Endothelial cell of umbilical vein (primary cell): ENCODE measurements at regions not wholly inside any gene's neighbourhood (a gene's known extent, or its start where the extent isn't known, plus 50 kb on each side); places are given as distances from the start of the nearest gene placed in this dataset.

Experiments used
- POLR2A ChIP-seq: IDR thresholded peaks from 2 replicates; pipeline ENCODE4 v1.6.1; 2012; ENCODE audit warnings: low read depth, mild to moderate bottlenecking, control low read depth, low read length
- TF ChIP-seq, protein P1 (sequence below), 2 donors: IDR thresholded peaks; 1 replicate in 1 of 2; 2 replicates in 1 of 2; pipeline ENCODE4 v1.5.1; 2011; ENCODE audit warnings: low read length in 2 of 2, mild to moderate bottlenecking in 2 of 2, moderate library complexity in 2 of 2, control low read depth in 1 of 2, inconsistent platforms in 1 of 2, low read depth in 1 of 2; ENCODE audit not compliant: insufficient read depth in 1 of 2; ENCODE audit errors: extremely low read depth in 1 of 2

DNA sequence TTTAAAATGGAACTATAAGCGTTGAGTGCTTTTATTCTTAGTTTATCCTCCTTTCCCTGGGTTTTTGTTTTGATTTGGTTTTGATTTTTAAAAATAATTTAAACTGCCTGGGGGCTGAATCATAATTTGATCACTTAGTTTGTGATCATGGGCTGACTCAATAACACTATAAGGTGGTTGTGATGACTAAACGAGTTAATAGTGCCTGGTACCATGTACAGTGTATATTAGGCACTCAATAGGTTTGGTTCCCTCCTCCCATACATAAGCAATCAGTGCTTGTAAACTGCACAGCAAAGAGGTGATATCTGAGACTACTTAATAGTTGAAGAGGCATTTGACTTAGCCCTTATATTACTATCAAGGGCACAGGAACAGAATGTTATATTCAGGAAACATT is 200.9 kb upstream of the RFC3 start:
- TF ChIP-seq POLR2A, result no peak
- TF ChIP-seq, protein P1, sequence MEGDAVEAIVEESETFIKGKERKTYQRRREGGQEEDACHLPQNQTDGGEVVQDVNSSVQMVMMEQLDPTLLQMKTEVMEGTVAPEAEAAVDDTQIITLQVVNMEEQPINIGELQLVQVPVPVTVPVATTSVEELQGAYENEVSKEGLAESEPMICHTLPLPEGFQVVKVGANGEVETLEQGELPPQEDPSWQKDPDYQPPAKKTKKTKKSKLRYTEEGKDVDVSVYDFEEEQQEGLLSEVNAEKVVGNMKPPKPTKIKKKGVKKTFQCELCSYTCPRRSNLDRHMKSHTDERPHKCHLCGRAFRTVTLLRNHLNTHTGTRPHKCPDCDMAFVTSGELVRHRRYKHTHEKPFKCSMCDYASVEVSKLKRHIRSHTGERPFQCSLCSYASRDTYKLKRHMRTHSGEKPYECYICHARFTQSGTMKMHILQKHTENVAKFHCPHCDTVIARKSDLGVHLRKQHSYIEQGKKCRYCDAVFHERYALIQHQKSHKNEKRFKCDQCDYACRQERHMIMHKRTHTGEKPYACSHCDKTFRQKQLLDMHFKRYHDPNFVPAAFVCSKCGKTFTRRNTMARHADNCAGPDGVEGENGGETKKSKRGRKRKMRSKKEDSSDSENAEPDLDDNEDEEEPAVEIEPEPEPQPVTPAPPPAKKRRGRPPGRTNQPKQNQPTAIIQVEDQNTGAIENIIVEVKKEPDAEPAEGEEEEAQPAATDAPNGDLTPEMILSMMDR (IDR thresholded peaks at IDR 0.05; ENCODE audit: extremely low read depth in 1 of 2, insufficient read depth in 1 of 2, low read depth in 1 of 2, low read length in 2 of 2), result no peak
